Mesenchymal stem cell (in vitro differentiated cells and primary cell): ENCODE measurements at regions not wholly inside any gene's neighbourhood (a gene's known extent, or its start where the extent isn't known, plus 50 kb on each side); places are given as distances from the start of the nearest gene placed in this dataset.

Source experiments
- DNase-seq: peaks from one replicate; pipeline ENCODE4 v3.0.0-alpha.2; 2013
- H2AFZ ChIP-seq: one replicate; pipeline ENCODE4 v1.6.1; 2013; ENCODE audit warnings: low read depth, mild to moderate bottlenecking, control low read depth, inconsistent platforms, low read length, moderate library complexity
- H2AK5ac ChIP-seq: 2 replicates; pipeline ENCODE4 v1.6.1; 2013; ENCODE audit warnings: low read length, moderate library complexity, mild to moderate bottlenecking, inconsistent platforms; ENCODE audit not compliant: severe bottlenecking
- H2BK120ac ChIP-seq: one replicate; pipeline ENCODE4 v1.6.1; 2013; ENCODE audit warnings: low read depth, mild to moderate bottlenecking, inconsistent platforms, low read length, moderate library complexity
- H2BK12ac ChIP-seq, 2 experiments: one replicate each; pipeline ENCODE4 v1.6.1; 2013; ENCODE audit warnings: inconsistent platforms in 2 of 2, low read length in 2 of 2, mild to moderate bottlenecking in 2 of 2, moderate library complexity in 2 of 2, control low read depth in 1 of 2
- H2BK15ac ChIP-seq: one replicate; pipeline ENCODE4 v1.6.1; 2013; ENCODE audit warnings: mild to moderate bottlenecking, low read depth, inconsistent platforms; ENCODE audit not compliant: poor library complexity, severe bottlenecking
- H2BK5ac ChIP-seq: 2 replicates; pipeline ENCODE4 v1.6.1; 2013; ENCODE audit warnings: low read depth, mild to moderate bottlenecking, low read length, control low read depth, inconsistent platforms; ENCODE audit not compliant: poor library complexity, severe bottlenecking
- H3K14ac ChIP-seq, 2 experiments: one replicate each; pipeline ENCODE4 v1.6.1; 2013; ENCODE audit warnings: inconsistent platforms in 2 of 2, low read length in 2 of 2, control low read depth in 1 of 2, mild to moderate bottlenecking in 1 of 2, moderate library complexity in 1 of 2
- H3K18ac ChIP-seq, 2 experiments: one replicate each; pipeline ENCODE4 v1.6.1; 2013; ENCODE audit warnings: inconsistent platforms in 2 of 2, low read length in 2 of 2, control low read depth in 1 of 2, low read depth in 1 of 2, mild to moderate bottlenecking in 1 of 2
- H3K23ac ChIP-seq, 2 experiments: one replicate each; pipeline ENCODE4 v1.6.1; 2013; ENCODE audit warnings: inconsistent platforms in 2 of 2, low read length in 2 of 2, mild to moderate bottlenecking in 2 of 2, moderate library complexity in 2 of 2, control low read depth in 1 of 2
- H3K27ac ChIP-seq: 2 replicates; pipeline ENCODE4 v1.5.1; 2013; ENCODE audit warnings: mild to moderate bottlenecking, moderate library complexity, low read length, control low read depth, inconsistent platforms; ENCODE audit not compliant: poor library complexity, severe bottlenecking
- H3K27me3 ChIP-seq, 2 experiments: 2 replicates each; pipeline versions ENCODE4 v1.6.1 to v1.7.0; 2013; ENCODE audit warnings: low read length in 2 of 2, mild to moderate bottlenecking in 2 of 2, moderate library complexity in 2 of 2, control low read depth in 1 of 2, inconsistent platforms in 1 of 2; ENCODE audit not compliant: control insufficient read depth in 1 of 2, insufficient read depth in 1 of 2
- H3K36me3 ChIP-seq, 2 experiments: 2 replicates each; pipeline versions ENCODE4 v1.6.1 to v1.7.0; 2013; ENCODE audit warnings: low read length in 2 of 2, control low read depth in 1 of 2, inconsistent platforms in 1 of 2, low read depth in 1 of 2, mild to moderate bottlenecking in 1 of 2; ENCODE audit not compliant: insufficient read depth in 2 of 2, control insufficient read depth in 1 of 2
- H3K4ac ChIP-seq, 2 experiments: one replicate each; pipeline ENCODE4 v1.6.1; 2013; ENCODE audit warnings: inconsistent platforms in 2 of 2, low read length in 2 of 2, mild to moderate bottlenecking in 2 of 2, moderate library complexity in 2 of 2, control low read depth in 1 of 2, low read depth in 1 of 2
- H3K4me1 ChIP-seq: 2 replicates; pipeline ENCODE4 v1.6.1; 2013; ENCODE audit warnings: low read depth, low read length, control low read depth; ENCODE audit not compliant: control insufficient read depth, insufficient read depth
- H3K4me2 ChIP-seq: 2 replicates; pipeline ENCODE4 v1.6.1; 2013; ENCODE audit warnings: low read length, mild to moderate bottlenecking, inconsistent platforms; ENCODE audit not compliant: poor library complexity, severe bottlenecking
- H3K4me3 ChIP-seq, 2 experiments: 2 replicates each; pipeline versions ENCODE4 v1.5.1 to v1.7.0; 2013; ENCODE audit warnings: low read length in 2 of 2, mild to moderate bottlenecking in 2 of 2, control low read depth in 1 of 2, low read depth in 1 of 2; ENCODE audit not compliant: insufficient read depth in 1 of 2
- H3K79me1 ChIP-seq: replicated peaks from 2 replicates; pipeline ENCODE4 v1.6.1; 2013; ENCODE audit warnings: mild to moderate bottlenecking, control low read depth, low read length, inconsistent platforms; ENCODE audit not compliant: poor library complexity, severe bottlenecking
- H3K9ac ChIP-seq: 2 replicates; pipeline ENCODE4 v1.7.0; 2013; ENCODE audit warnings: mild to moderate bottlenecking, low read length, moderate library complexity
- H3K9me3 ChIP-seq: 2 replicates; pipeline ENCODE4 v1.7.0; 2013; ENCODE audit warnings: mild to moderate bottlenecking, low read length; ENCODE audit not compliant: control insufficient read depth
- H4K8ac ChIP-seq: one replicate; pipeline ENCODE4 v1.6.1; 2013; ENCODE audit warnings: inconsistent platforms, mild to moderate bottlenecking, low read length, moderate library complexity
- H4K91ac ChIP-seq: one replicate; pipeline ENCODE4 v1.6.1; 2013; ENCODE audit warnings: mild to moderate bottlenecking, low read length, inconsistent platforms
- WGBS: methylation state at CpG from one replicate; pipeline ENCODE4 v1.1.7; 2013; ENCODE audit warnings: mixed read lengths; 5-methylcytosine and 5-hydroxymethylcytosine counted together

DNA sequence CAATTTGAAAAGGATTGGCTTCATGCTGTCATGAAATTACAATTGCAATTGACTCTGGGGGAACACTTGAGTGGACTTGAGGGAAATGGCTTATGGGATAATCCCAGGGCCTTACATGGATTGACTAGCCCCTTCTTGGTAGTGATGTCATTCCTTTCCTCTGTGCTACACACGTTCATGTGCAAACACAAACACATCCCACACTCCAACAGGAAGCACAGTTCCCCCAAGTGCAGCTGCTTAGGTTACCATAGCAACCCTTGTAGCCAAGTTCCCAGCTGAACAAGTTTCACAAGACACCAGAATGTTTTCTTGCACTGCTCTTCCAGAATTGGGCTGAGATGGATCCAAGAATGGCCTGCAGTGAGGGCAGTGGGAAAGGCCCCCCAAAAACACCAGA lies 217.0 kb downstream of the ZNF621 start:
- Histone ChIP-seq H3K4me2 (no peak overlapping the region), H2AFZ (no peak overlapping the region), H4K8ac (no peak overlapping the region), H3K27me3 (no peaks in the 10 kb centered on the region), H3K27ac (no peak overlapping the region), H3K79me1 (no peaks in the 10 kb centered on the region), H2AK5ac (no peak overlapping the region), H3K9ac (peak overlapping the region; percentile 4), H2BK5ac (no peak overlapping the region), H3K14ac (no peak overlapping the region), H3K4ac (no peak overlapping the region), H3K9me3 (no peaks in the 10 kb centered on the region), H3K4me1 (peaks cover 6% of the 10 kb centered on the region), H2BK120ac (no peak overlapping the region), H3K18ac (no peak overlapping the region), H2BK12ac (no peak overlapping the region), H3K4me3 (no peak overlapping the region), H3K23ac (no peak overlapping the region), H3K36me3 (no peaks in the 10 kb centered on the region), H2BK15ac (no peak overlapping the region), H4K91ac (no peak overlapping the region)
- WGBS: 0% methylated on average over 1 of the region's 1 CpG
- peak; percentile 85 for DNase-seq

GRCh38 chr3:40745381-40746106 lies 220.8 kb downstream of the ZNF621 start:
- Histone ChIP-seq H3K27ac (no peak overlapping the region), H3K18ac (no peak overlapping the region), H2BK15ac (no peak overlapping the region), H3K23ac (no peak overlapping the region), H3K14ac (no peak overlapping the region), H3K4me1 (peaks cover 3% of the 10 kb centered on the region), H3K4me2 (no peak overlapping the region), H3K9ac (no peak overlapping the region), H3K4me3 (no peak overlapping the region), H2AFZ (no peak overlapping the region), H3K36me3 (no peaks in the 10 kb centered on the region), H4K8ac (no peak overlapping the region), H3K27me3 (peaks cover 0 to 4% of the 10 kb centered on the region in 2 experiments), H2BK120ac (no peak overlapping the region), H3K79me1 (no peaks in the 10 kb centered on the region), H4K91ac (no peak overlapping the region), H2BK5ac (no peak overlapping the region), H2AK5ac (no peak overlapping the region), H2BK12ac (no peak overlapping the region), H3K4ac (no peak overlapping the region), H3K9me3 (no peaks in the 10 kb centered on the region)
- DNase-seq: no peak
- WGBS: 56% methylated on average over 2 of the region's 2 CpGs

- Histone ChIP-seq H3K4me3 (no peak overlapping the region), H2BK120ac (no peak overlapping the region), H3K4ac (no peak overlapping the region), H2BK12ac (no peak overlapping the region), H3K9me3 (no peaks in the 10 kb centered on the region), H3K9ac (no peak overlapping the region), H3K79me1 (no peaks in the 10 kb centered on the region), H3K23ac (no peak overlapping the region), H4K8ac (no peak overlapping the region), H3K36me3 (no peaks in the 10 kb centered on the region), H2BK5ac (no peak overlapping the region), H4K91ac (no peak overlapping the region), H3K27ac (no peak overlapping the region), H3K14ac (no peak overlapping the region), H2BK15ac (no peak overlapping the region), H3K27me3 (peaks cover 9 to 26% of the 10 kb centered on the region in 2 experiments), H2AK5ac (no peak overlapping the region), H3K4me1 (peaks cover 2% of the 10 kb centered on the region), H2AFZ (no peak overlapping the region), H3K4me2 (no peak overlapping the region), H3K18ac (no peak overlapping the region)
- WGBS: no CpG with 5 or more reads among the region's 1 CpG
- no peak for DNase-seq
Measured at GRCh38 chr3:40751666-40752065, 226.9 kb downstream of the ZNF621 start.

- Histone ChIP-seq H2AK5ac (no peak overlapping the region), H2AFZ (no peak overlapping the region), H3K4me2 (no peak overlapping the region), H4K91ac (no peak overlapping the region), H3K9me3 (no peaks in the 10 kb centered on the region), H3K14ac (no peak overlapping the region), H4K8ac (no peak overlapping the region), H3K27me3 (peaks cover 9 to 26% of the 10 kb centered on the region in 2 experiments), H2BK120ac (no peak overlapping the region), H3K4ac (no peak overlapping the region), H3K18ac (no peak overlapping the region), H2BK5ac (no peak overlapping the region), H2BK15ac (no peak overlapping the region), H3K9ac (no peak overlapping the region), H3K23ac (no peak overlapping the region), H3K79me1 (no peaks in the 10 kb centered on the region), H3K36me3 (no peaks in the 10 kb centered on the region), H3K4me1 (peaks cover 2% of the 10 kb centered on the region), H2BK12ac (no peak overlapping the region), H3K27ac (no peak overlapping the region), H3K4me3 (no peak overlapping the region)
- no peak for DNase-seq
- WGBS: 63% methylated on average over 3 of the region's 3 CpGs
Measured at GRCh38 chr3:40752492-40752891, 227.7 kb downstream of the ZNF621 start.
